Heart left ventricle (tissue), 16 donors: ENCODE measurements at regions not wholly inside any gene's neighbourhood (a gene's known extent, or its start where the extent isn't known, plus 50 kb on each side); places are given as distances from the start of the nearest gene placed in this dataset.

Experiments used
- ATAC-seq, 4 donors: fragments of 200-7000 bp; cut with Tn5 transposase; one replicate each; pipeline ENCODE4 v1.9.1; 2020 to 2022; ENCODE audit warnings: moderate library complexity in 4 of 4, mild to moderate bottlenecking in 3 of 4, moderate number of reproducible peaks in 1 of 4
- DNase-seq, 5 donors: peaks; one replicate each; pipeline ENCODE4 v3.0.0-alpha.2; 2020
- H3K27ac ChIP-seq, 12 donors: fragments of 200-600 bp; sonication (generic) in 4 of 12; one replicate each; pipeline versions ENCODE4 v1.5.0 to v1.8.0; 2016 to 2022; ENCODE audit warnings: mild to moderate bottlenecking in 2 of 12
- H3K27me3 ChIP-seq, 9 donors: fragments of 200-600 bp; sonication (generic) in 2 of 9; one replicate each; pipeline versions ENCODE4 v1.5.1 to v1.8.0; 2016 to 2022; ENCODE audit warnings: mild to moderate bottlenecking in 3 of 9
- H3K36me3 ChIP-seq, 9 donors: fragments of 200-600 bp; sonication (generic) in 2 of 9; one replicate each; pipeline versions ENCODE4 v1.5.0 to v1.8.0; 2018 to 2022; ENCODE audit warnings: mild to moderate bottlenecking in 2 of 9
- H3K4me1 ChIP-seq, 12 donors: fragments of 200-600 bp; sonication (generic) in 4 of 12; one replicate each; pipeline versions ENCODE4 v1.5.0 to v1.8.0; 2016 to 2022; ENCODE audit warnings: mild to moderate bottlenecking in 3 of 12
- H3K4me3 ChIP-seq, 12 donors: fragments of 200-600 bp; sonication (generic) in 4 of 12; one replicate each; pipeline versions ENCODE4 v1.5.0 to v1.8.0; 2017 to 2022; ENCODE audit warnings: mild to moderate bottlenecking in 9 of 12, moderate library complexity in 4 of 12
- H3K9me3 ChIP-seq, 12 donors: fragments of 200-600 bp; sonication (generic) in 4 of 12; one replicate each; pipeline versions ENCODE4 v1.5.0 to v1.8.0; 2016 to 2022; ENCODE audit warnings: mild to moderate bottlenecking in 1 of 12
- POLR2A ChIP-seq, 2 donors: fragments of 450-650 bp; IDR thresholded peaks; one replicate each; pipeline ENCODE4 v1.6.1; 2017; ENCODE audit warnings: antibody characterized with exemption in 2 of 2, mild to moderate bottlenecking in 2 of 2, moderate library complexity in 2 of 2
- WGBS, 4 donors: extraction: QIAGEN DNeasy Blood & Tissue Kit in 2 of 4; methylation state at CpG; one replicate each; pipeline versions ENCODE4 v1.1.5 to v1.1.7; 2013 to 2018; 5-methylcytosine and 5-hydroxymethylcytosine counted together
- intact Hi-C, 10 donors: fragments of 100-400 bp; cut with DNase I; formaldehyde crosslinking; loops; one replicate each; pipeline versions ENCODE4 v1.11.1 to v1.14.2; 2022
- TF ChIP-seq, protein P1 (sequence below), 12 donors: fragments of 200-600 bp; sonication (generic) in 4 of 12; IDR thresholded peaks; one replicate each; pipeline versions ENCODE4 v1.5.0 to v1.8.0; 2018 to 2022; ENCODE audit warnings: antibody characterized with exemption in 12 of 12, mild to moderate bottlenecking in 5 of 12
- donor health status: ischemic (EF 13 %, LVEDD 7.1; RV severe dilation, severe dysfunction).
- donor health status: healthy with polysubstance abuse.
- donor health status: DM: no; HTN: yes; CAD: no.
- donor health status: DM: no; HTN: no; CAD: no.
- donor health status: ischemic (EF 25% LVEDD 6.9; RV normal size, moderate dysfunction).
- donor health status: ischemic (EF 25% LVEDD 5.7; RV mildly dilated, moderate dysfunction).
- donor health status: healthy.
- donor health status: DM: yes; HTN: yes; CAD: no.
- donor health status: ischemic (EF 35%, LVEDD 5.7; RV mildly dilated, moderate dysfunction).
- donor health status: nonischemic (EF 11% LVEDD 7.7; RV severe dilation, severe dysfunction).
- donor health status: DM: yes; HTN: yes; CAD: no.
- donor health status: PGD.
- donor health status: ischemic (EF 29% LVEDD 5.4; RV normal size, mild dysfunction).
- donor health status: nonischemic (EF 23%, LVEDD 6.1; RV moderate dilation, normal function).

DNA sequence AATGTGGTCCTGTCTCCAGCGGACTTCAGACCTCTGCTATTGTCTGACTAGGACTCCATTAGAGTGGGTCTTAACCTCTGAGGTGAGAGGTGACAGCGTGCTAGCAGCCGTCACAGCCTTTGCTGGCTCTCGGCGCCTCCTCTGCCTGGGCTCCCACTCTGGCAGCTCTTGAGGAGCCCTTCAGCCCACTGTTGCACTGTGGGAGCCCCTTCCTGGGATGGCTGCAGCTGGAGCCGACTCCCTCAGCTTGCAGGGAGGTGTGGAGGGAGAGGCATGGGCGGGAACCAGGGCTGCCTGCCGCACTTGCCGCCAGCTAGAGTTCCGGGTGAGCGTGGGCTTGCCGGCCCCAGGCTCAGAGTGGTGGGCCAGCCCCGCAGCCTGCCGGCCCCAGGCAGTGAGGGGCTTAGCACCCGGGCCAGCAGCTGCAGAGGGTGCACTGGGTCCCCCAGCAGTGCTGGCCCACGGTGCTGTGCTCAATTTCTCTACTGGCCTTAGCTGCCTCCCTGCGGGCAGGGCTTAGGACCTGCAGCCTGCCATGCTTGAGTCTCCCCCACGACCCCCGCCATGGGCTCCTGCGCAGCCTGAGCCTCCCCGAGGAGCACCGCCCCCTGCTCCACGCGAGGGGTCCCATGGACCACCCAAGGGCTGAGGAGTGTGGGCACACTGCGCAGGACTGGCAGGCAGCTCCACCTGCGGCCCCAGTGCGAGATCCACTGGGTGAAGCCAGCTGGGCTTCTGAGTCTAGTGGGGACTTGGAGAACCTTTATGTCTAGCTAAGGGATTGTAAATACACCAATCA, 163.4 kb upstream of the ITM2A start:
- ATAC-seq, result no peak
- no peaks in the 10 kb centered on the region for H3K4me1 ChIP-seq
- no peak for DNase-seq
- TF ChIP-seq POLR2A (IDR thresholded peaks at IDR 0.05), result no peak
- TF ChIP-seq, protein P1, sequence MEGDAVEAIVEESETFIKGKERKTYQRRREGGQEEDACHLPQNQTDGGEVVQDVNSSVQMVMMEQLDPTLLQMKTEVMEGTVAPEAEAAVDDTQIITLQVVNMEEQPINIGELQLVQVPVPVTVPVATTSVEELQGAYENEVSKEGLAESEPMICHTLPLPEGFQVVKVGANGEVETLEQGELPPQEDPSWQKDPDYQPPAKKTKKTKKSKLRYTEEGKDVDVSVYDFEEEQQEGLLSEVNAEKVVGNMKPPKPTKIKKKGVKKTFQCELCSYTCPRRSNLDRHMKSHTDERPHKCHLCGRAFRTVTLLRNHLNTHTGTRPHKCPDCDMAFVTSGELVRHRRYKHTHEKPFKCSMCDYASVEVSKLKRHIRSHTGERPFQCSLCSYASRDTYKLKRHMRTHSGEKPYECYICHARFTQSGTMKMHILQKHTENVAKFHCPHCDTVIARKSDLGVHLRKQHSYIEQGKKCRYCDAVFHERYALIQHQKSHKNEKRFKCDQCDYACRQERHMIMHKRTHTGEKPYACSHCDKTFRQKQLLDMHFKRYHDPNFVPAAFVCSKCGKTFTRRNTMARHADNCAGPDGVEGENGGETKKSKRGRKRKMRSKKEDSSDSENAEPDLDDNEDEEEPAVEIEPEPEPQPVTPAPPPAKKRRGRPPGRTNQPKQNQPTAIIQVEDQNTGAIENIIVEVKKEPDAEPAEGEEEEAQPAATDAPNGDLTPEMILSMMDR (IDR thresholded peaks at IDR 0.05), result no peak
- 84 to 86% (median 85%) methylated on average over 10 to 27 of the region's 27 CpGs for WGBS, 4 donors
- no peak overlapping the region for H3K27ac ChIP-seq
- no peaks in the 10 kb centered on the region for H3K36me3 ChIP-seq
- H3K27me3 ChIP-seq, result no peaks in the 10 kb centered on the region
- intact Hi-C loops, result no loop called here
- peaks cover 0 to 10% (median 0%) of the 10 kb centered on the region in 12 donors for H3K9me3 ChIP-seq
- no peak overlapping the region for H3K4me3 ChIP-seq

DNA sequence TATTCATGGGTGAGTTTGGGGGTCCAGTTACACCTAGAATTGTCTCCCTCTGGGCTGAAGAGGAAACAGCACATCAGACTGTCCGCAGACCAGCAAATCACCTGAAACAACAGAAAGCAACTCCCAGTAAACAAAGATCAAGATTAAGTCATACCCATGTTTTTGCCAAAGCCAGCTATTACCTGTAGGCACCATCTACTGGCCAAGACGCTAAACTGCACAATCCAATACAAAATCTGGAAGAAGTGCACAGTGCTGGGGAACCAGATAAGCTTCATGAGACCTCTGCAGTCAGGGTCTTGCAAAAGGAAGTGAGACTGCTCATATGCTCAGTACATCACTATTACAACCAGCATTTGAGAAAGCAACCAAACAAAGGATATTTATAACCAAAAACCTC, 157.5 kb upstream of the ITM2A start:
- no peak overlapping the region for H3K4me3 ChIP-seq
- 31 to 39% (median 37%) methylated on average over 2 of the region's 2 CpGs for WGBS, 4 donors
- no peaks in the 10 kb centered on the region for H3K27me3 ChIP-seq
- intact Hi-C loops, result no loop called here
- ATAC-seq, result no peak
- peaks cover 0 to 24% (median 4%) of the 10 kb centered on the region in 12 donors for H3K9me3 ChIP-seq
- no peaks in the 10 kb centered on the region for H3K36me3 ChIP-seq
- no peak for DNase-seq
- H3K4me1 ChIP-seq, result no peaks in the 10 kb centered on the region
- H3K27ac ChIP-seq, result no peak overlapping the region
- no peak for TF ChIP-seq POLR2A (IDR thresholded peaks at IDR 0.05)
- TF ChIP-seq, protein P1 (IDR thresholded peaks at IDR 0.05), result no peak

DNA sequence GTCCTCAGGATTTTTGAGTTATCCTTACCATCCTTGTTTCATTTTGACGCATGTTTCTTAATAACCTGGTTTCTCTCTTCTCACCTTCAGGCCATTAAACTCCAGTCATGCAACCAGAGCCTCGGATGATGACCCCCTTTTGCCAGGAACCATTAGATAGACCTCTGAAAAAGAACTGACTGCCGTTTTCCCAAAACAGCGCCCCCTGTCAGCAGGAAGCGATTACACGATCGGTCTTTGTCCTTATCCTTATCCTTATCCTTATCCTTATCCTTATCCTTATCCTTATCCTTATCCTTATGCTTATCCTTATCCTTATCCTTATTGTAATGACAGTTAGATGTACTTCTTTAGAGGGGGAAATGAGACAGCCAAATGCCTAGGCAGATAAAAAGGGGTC, 148.4 kb upstream of the ITM2A start:
- TF ChIP-seq, protein P1 (IDR thresholded peaks at IDR 0.05), result no peak
- TF ChIP-seq POLR2A (IDR thresholded peaks at IDR 0.05), result no peak

DNA sequence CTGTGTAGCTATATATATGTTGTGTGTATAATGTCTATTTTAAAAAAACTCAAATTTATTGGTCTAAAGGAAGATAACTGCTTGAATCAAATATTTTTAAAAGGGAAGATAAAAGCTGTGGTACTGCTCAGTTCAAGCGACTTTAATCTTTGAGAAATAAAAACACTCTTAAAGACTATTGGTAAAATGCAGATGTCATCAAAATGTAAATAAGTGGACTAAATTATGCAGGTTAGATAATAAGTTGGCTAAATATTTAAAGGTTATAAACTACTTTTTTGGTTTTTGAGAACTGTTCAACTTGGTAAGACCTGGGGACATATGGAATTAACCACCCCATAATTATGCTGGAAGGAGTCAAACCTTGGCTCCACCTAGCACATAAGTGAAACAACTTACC, 144.7 kb upstream of the ITM2A start:
- ATAC-seq (no peak), DNase-seq (no peak)
- WGBS, 4 donors, result 47 to 86% (median 64%) methylated on average over 1 of the region's 1 CpG
- TF ChIP-seq, protein P1 (IDR thresholded peaks at IDR 0.05), result no peak
- TF ChIP-seq POLR2A (IDR thresholded peaks at IDR 0.05), result no peak
- Histone ChIP-seq H3K4me1 (no peaks in the 10 kb centered on the region), H3K9me3 (no peaks in the 10 kb centered on the region), H3K36me3 (no peaks in the 10 kb centered on the region), H3K27me3 (no peaks in the 10 kb centered on the region), H3K4me3 (no peak overlapping the region), H3K27ac (no peak overlapping the region)
- intact Hi-C loops, result no loop called here

More for the DNA sequence above, 148.4 kb upstream of the ITM2A start:
- no peak for ATAC-seq
- DNase-seq, result no peak
- Histone ChIP-seq H3K27ac (no peak overlapping the region), H3K4me1 (no peaks in the 10 kb centered on the region), H3K4me3 (no peak overlapping the region), H3K27me3 (no peaks in the 10 kb centered on the region), H3K36me3 (no peaks in the 10 kb centered on the region), H3K9me3 (no peaks in the 10 kb centered on the region)
- intact Hi-C loops, result no loop called here
- WGBS, 4 donors, result 48 to 74% (median 59%) methylated on average over 7 of the region's 7 CpGs
